HG03039 (cell line): ENCODE measurements at regions not wholly inside any gene's neighbourhood (a gene's known extent, or its start where the extent isn't known, plus 50 kb on each side); places are given as distances from the start of the nearest gene placed in this dataset.

Source experiments
- ATAC-seq: cut with Tn5 transposase; IDR thresholded peaks from one replicate; pipeline ENCODE4 v1.9.1; 2021; ENCODE audit warnings: mild to moderate bottlenecking, moderate library complexity; ENCODE audit not compliant: unreplicated experiment

DNA sequence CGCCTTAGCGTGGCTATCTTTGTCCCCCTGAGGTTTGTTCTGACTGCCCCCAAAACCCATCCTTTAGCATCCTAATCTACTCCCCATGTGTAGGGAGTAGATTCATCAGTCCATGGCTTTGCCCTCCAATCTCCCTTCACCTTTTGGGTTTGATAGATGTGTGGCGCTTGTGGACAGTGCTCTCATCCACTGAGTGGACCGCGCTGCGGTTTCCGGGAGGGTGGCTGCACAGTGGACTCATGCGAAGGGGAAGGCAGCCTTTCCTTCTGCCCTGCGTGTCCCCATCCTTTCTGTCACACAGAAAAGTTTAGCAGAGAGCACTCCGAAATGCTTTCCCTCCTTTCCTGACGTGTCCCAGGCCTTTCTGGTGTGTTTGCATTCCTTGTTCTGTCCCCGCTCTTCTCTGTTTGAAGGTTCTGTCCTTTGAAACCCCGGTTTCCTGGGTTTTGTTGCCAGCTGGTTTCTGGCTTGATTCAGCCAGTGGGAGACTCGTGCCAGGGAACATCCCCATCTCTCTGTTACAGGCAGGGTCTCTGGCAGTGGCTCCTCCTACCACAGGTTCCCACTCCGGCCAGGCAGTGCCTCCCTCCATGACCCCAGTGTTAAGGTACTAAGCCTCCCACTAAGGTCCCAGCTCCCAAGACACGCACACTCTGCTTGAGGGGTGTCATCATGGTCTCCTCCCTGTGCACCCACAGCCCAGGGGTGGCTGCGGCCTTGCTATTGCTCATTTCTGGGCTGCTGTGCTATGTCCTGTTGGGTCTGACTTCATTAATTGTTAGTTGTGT is 547.7 kb upstream of the DPP6 start:
- no peak for ATAC-seq

DNA sequence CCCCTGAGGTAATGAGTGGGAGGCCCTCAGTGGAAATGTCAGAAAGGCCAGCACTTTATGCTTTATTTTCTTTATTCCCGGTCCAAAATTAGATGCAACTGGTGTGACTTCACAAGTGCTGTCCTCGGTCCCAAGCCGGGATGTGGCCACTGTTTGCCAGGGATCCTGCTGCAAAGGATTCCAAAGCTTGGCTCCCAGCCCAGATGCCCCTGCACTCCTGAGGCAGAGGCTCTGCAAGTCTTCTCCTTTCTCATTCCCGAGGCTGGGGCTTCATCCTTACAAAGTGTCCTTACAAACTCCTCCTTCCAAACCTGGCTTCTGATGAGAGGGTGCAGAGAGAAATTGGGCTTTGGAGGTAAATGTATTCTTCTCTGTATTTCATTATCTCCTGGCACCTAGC is 544.3 kb upstream of the DPP6 start:
- ATAC-seq, result no peak

DNA sequence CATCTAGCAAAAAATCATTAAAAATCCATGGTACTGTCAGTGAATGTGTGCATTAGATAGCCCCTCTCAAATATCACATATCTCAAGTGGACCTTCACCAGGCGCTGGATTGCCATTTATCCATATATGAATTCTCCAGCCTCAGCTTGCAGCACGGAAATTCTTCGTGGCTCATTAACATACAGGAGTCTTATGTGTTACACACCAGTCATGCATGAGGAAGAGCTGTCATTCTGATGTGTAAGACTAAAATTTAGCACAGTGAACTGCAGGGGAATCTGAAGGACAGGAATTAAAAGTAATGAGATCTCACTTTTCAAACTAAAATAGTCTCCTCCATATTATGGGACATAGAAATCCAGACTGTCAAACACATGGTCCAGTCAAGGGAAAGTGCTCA is 542.4 kb upstream of the DPP6 start:
- ATAC-seq, result no peak

DNA sequence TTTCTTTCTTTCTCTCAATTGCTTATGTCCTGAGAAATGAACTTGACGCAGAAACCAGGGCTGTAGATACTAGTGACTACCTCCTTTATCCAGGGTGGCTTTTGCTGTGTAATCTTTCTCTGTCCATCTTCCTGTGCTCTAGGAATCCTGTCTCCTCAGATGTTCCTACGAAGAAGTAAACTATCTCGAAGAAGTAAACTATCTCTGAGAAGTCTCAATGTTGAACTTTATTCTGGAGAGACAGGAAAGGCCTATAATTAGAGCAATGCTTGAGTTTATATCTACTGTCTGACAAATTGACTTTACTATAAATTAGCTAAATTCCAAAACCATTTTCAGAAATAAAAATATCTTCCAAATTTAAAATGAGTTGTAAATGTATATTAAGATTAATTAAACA is 541.5 kb upstream of the DPP6 start:
- ATAC-seq, result no peak

DNA sequence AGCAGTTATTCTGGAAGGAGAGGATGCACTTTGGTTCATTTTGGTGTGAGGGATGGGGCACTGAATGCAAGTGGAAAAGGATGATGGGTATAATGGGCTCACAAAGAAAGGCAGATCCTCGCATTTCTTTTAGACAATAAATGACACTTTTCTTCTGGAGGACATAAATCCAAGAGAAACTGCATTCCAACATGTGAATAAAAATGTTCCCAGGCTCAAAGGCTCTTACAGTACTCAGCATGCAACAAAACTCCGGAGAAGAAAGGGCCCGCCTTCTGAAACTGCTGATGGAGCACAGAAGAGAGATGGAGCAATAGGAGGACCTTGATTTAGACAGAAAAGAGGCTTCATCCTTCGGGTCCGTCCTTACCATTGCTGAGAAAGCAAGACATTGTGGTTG is 538.2 kb upstream of the DPP6 start:
- no peak for ATAC-seq

DNA sequence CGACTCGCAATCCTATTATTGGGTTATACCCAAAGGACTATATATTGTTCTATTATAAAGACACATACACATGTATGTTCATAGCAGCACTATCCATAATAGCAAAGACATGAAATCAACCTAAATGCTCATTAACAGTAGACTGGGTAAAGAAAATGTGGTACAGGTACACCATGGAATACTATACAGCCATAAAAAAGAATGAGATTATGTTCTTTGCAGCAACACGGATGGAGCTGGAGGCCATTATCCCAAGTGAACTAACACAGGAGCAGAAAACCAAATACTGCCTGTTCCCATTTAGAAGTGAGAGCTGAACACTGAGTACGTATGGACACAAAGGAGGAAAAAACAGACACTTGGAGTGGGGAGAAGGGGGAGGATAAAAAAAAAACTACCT is 536.8 kb upstream of the DPP6 start:
- ATAC-seq, result no peak

DNA sequence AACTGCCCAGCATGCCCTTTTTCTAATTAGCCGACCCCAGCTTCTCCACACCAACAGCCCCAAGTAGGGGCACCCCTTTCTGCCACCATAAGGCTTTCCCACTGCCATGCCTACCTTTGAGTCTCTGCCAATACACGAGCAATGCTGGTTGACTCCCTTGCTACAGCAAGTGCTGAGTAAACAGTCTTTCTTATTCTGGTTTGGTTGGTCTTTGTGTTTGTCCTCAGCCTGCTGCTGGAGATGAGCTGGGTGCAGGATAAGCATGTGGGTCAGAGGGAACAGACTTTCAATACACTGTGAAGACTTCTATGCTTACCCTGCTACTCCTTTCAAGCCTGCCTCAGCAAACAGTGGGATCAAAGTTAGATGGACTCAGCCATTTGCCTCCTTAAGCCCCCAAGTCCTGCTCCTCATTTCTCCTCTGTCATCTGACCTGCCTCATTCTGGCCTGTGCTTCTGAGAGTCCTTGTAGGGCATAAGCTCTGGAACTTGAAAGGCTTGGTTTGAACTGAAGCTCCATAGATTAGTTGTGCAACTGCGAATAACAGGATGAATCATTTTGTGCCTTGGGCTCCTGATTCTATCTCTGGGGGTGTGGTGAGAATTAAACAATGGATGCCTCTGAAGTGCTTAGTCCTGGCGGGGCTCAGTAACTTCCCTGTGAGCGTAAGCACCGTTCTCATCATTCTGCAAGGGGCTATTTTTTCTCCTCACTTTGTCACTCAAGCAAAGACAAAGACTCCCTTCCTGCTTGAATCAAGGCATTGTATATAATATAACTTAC is 533.8 kb upstream of the DPP6 start:
- no peak for ATAC-seq

DNA sequence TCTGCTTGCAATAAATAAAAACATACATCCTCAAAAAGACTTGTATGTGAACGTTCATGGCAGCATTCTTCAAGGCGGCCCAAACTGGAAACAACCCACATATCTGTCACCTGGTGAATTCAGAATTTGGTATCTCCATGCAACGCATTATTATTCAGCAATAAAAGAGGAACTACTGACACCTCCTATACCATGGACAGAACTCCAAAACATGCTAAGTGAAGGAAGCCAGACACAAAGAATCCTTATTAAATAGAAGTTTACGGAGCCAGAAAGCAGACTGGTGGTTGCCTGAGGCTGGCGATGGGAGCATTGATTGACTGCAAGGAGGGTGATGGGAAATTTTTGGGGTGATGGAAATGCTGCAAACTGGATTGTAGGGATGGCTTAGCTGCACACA is 530.8 kb upstream of the DPP6 start:
- ATAC-seq, result no peak

DNA sequence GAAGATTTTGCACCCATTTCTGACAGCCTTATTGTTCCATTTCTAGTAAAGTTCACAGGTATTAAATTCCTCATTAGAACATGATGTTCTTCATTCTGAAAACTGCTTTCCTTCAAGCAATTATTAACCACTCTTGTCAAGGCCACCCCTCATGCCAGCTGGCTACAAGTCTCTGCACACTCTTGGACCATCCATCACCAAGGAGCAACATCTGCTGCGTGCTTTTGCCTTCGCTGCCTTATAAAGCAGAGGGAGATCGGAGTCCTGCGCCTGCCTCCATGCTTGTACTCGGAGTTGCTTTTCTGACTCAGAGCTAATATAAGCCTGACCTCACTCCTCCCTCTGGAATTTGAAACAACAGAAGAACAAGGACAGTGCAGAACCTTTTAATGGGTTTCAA is 529.9 kb upstream of the DPP6 start:
- no peak for ATAC-seq

DNA sequence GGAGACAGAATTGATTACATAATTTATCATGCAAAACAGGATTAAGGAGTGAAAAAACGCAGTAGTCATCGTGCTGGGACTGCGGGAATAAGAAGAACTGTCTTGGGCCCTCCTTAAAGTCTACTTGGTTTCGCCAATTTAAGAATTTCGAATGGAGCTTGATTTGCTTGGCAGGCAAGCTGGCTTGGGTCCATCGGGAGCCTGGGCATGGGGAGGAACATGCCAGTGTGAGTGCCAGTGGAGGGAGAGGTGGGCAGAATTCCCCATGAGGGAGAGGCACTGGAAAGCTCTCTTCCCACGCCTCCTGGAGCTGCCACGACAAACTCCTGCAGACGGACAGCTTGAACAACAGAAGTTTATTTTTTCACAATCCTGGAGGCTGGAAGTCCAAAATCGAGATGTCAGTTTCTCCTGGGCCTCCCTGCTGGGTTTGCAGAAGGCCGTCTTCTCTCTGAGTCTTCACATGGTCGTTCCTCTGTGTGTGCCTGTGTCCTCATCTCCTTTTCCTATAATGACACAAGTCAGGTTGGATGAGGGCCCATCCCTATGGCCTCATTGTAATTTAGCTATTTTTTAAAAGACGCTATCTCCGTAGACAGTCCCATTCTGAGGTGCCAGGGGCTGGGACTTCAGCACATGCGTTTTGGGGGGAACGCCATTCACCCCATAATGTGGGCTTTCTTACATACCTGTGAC is 528.7 kb upstream of the DPP6 start:
- ATAC-seq, result no peak

DNA sequence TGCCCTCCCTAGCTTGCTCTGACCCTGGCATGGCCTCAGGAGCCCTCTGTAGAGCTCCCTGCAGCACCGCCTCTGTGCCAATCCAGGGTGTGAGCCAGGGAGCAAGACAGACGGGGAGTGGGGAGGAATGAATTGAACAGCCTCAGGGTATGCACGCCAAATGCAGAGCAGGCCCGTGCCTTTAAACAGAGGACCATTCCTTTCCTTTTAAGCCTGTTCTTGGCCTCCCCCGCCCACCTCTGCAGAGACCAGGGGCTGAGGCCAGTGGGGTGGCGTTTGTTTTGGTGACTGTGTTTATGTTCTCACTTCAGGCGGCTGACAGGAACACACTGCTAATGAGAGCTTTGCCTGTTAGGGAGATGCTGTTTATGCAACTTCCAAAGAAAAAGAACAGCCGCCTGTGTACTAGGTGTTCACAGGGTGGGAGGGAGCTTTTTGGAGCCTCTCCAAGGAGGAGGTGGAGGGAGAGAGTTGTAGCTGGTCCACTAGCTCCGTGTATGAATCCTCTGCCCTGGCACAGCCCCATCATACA is 528.1 kb upstream of the DPP6 start:
- ATAC-seq, result no peak

DNA sequence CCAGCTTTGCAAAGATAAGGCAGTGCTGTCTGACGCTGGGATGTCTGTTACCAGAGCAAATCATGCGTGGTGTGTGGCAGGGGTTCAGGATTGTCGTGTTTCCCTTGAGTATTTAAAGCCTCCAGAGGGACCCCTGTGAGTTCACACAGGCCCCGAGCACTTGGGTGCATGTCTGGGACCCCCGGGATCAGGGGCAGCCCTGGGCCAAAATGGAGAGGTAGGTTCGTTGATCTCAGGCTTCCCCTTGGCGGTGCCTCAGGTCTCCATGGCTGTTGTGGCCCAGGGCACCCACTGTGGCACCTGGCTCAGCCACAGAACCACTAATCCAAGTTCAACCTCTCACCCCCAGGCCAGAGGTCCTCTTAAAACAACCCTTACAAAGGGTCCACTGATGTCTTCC is 523.1 kb upstream of the DPP6 start:
- no peak for ATAC-seq

DNA sequence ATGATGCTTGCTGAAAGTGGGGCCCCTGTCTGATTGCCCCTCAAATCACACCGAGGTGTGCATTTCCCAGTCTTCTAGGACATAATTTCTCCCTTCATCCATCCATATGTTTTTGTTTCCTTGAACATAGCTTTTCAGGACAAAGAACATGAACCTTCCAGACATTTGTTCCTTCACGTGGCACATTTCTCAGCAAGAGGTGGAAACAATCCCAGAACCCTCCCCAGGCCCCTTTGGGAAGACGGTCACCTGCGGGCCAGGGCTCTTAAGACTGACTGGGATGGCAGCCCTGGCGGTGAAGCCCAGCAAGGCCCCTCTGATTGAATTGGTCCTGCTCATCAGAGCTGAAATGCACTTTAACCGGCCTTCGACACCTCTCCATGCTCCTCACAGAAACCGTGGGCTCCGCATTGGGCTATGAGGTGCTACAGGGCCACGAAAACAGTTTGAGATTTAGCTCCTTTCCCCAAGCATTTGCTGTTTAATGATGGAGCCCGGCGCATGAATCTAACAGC is 522.5 kb upstream of the DPP6 start:
- ATAC-seq, result no peak

DNA sequence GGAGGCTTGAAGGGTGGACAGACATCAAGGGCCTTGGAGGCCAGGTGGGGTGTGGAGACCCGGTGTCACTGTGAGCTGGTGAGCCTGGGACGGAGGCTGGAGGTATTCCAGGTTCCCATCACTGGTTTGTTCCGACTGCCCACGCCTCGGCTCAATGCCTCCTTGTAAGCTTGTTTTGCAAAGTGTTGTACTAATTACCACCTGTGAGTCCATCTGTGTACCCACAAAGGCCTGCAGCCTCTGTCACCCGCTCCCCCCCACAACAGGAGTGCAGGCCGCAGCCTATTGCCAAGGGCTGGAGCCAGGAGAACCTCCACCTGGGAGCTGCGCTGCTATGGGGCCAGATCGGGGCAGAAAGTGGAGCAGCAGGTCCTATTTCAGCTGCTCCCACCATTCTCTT is 521.8 kb upstream of the DPP6 start:
- ATAC-seq, result no peak

DNA sequence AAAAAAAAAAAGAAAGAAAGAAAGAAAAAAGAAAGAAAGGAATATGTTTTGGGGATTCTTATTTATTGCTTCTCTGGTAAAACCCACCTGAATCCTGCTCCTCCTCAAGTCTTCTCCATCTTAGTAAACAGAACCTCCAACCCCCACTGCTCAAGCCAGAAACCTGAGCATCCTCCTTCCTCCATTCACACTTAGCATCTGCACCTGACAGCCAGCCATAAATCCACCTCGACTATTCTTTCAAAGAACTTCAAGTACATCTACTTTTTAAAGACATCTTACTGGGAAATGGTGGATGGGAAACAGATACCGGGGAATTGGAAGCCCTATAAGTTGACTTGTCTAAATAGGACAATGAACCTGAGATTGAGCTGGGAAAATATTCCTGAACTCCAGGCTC is 519.9 kb upstream of the DPP6 start:
- ATAC-seq, result no peak

DNA sequence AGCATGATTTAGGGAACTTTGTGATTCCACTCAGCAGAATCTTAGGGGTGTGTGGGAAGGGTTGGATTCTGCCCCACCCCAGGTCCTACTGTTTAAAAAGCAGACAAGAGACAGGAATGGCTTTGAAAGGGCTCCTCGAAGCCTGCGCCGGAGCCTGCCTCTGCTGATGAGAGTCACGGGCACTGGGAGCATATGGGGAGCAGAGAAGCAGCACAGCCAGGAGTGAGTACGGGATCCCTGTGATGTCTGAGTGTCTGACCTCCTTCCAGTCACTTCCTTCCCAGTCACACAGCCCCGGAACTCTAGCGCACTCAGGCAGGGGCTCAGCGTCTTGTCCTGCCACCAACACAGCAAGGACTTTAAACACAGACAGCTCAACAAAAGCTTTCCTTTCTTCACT is 514.9 kb upstream of the DPP6 start:
- ATAC-seq, result no peak

DNA sequence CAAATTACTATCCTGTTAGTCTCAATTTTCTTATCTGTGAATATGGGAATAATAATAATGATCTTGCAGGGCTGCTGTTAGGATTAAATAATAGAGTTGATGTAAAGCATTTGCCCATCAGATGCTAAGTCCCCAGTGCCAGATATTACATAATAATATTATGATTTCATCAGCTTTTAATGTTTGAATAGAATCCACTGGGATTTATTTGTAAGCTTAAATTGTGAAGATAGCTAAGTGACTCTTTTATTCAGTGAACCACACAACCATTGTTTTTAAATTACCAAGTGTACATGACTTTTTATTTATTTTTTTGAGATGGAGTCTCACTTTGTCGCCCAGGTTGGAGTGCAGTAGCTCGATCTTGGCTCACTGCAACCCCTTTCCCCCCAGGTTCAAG is 510.3 kb upstream of the DPP6 start:
- no peak for ATAC-seq

DNA sequence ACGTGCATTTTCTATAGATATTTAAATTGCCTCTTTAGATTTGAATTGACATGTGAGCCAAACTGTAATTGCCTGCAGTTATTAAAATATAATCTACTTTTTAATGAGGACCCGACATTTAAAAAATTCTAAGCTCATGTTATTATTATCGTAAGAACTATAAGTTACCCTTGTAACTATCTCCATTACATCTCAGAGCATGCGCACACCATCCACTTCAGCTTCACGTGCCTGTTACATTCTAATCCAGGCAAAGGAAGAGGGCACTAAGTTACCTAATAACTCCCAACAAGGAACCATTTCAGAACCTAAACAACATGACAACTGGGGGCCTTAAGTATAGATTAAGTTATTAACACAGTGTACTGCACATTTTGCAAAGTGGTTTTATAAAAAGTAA is 509.0 kb upstream of the DPP6 start:
- ATAC-seq, result no peak

DNA sequence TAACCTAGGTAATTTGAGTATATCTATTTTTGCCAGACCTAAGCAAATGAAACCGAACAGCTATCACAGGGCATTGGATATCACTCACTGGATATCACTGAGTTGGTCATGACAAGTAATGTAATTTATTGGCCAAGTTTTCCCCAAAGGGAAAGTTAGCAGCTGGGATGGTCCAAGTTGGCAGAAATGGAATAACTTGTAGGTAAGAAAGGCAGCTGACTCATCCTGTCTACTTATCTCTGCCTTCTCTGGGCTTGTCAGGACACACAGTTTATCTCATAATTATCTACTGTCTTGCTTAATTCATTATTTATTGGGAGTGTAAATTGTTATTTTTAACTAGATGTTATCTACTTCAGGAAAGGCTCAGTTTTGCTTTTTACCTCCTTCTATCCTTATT is 502.0 kb upstream of the DPP6 start:
- ATAC-seq, result no peak

DNA sequence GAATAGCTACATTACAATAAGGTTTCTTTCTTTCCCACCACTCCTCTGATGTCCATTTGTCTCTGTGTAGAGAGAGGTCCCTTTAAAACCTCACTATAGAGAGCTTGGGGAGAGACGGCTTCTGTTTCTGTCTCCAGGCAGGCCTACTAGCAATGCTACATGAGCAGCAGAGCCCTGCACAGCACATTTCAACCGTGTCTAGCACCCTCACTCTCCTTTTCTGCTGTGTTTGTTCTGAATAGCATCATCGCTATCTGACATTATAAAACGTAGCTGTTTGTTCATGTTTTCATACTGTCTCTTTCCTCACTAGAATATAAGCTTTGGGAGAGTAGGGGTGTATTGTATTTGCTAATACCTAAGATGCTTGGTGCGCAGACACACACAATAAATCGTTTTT is 487.8 kb upstream of the DPP6 start:
- no peak for ATAC-seq

DNA sequence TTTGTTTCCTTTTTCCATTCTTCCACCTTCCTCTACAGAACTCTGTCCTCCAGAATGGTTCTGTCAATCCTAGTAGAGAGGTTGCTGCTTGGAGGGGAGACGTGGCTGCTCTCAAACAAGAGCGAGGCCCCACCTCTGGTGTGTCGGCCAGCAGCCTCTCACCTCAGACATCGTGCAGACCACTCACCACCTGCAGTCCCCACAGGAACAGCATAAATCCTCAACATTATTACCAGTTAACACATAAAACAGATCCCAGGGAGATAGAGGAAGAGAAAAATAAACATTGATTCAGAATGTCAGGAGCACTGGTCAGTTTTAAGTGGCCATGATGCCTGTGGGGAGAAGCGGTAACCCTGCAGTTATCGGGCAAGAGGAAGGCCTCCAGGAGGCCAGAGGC is 485.9 kb upstream of the DPP6 start:
- no peak for ATAC-seq

DNA sequence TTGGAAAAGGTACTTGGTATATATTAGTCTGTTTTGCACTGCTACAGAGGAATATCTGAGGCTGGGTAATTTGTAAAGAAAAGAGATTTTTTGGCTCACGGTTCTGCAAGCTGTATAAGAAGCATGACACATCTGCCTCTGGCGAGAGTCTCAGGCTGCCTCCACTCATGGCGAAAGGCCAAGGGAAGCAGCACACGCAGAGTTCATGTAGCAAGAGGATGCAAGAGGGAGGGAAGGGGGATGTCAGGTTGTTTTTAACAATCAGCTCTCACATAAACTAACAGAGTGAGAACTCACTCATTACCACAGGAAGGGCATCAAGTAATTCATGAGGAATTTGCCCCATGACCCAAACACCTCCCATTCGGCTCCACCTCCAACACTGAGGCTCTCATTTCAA is 484.8 kb upstream of the DPP6 start:
- ATAC-seq, result no peak
